ENCODE measurements at regions not wholly inside any gene's neighbourhood (a gene's known extent, or its start where the extent isn't known, plus 50 kb on each side); places are given as distances from the start of the nearest gene placed in this dataset.
"Not testable (repeated sequence)": the region's sequence is repeated elsewhere in the genome, so short reads cannot be mapped to it uniquely, and the experiment has no call there.

- H3K27ac ChIP-seq, result no peak overlapping the region
- no peak for ATAC-seq (ENCODE audit: insufficient number of reproducible peaks, low FRiP score, low read depth)
These were observed 601.9 kb downstream of the HTR1B start for GRCh38 chr6:76861403-76861802.

GRCh38 chr6:76856065-76856464 lies 607.2 kb downstream of the HTR1B start:
- ATAC-seq (ENCODE audit: insufficient number of reproducible peaks, low FRiP score, low read depth), result no peak
- peaks cover 3 to 24% of the 10 kb centered on the region in 2 donors for H3K4me1 ChIP-seq (ENCODE audit: control insufficient read depth in 1 of 2, low read depth in 2 of 2)
- no peak overlapping the region for H3K27ac ChIP-seq
- H3K4me3 ChIP-seq, result no peak overlapping the region
- H3K27me3 ChIP-seq (replicated peaks; ENCODE audit: insufficient read depth), result no peaks in the 10 kb centered on the region
- DNase-seq (ENCODE audit: low spot score), result no peak
- H3K9me3 ChIP-seq, result no peaks in the 10 kb centered on the region
- TF ChIP-seq CTCF (IDR thresholded peaks at IDR 0.05), result no peak
- H3K36me3 ChIP-seq, result no peaks in the 10 kb centered on the region

More at GRCh38 chr6:76861403-76861802, 601.9 kb downstream of the HTR1B start:
- no peak overlapping the region for H3K4me3 ChIP-seq
- DNase-seq (ENCODE audit: low spot score), result no peak
- H3K36me3 ChIP-seq, result no peaks in the 10 kb centered on the region
- H3K27me3 ChIP-seq (replicated peaks; ENCODE audit: insufficient read depth), result no peaks in the 10 kb centered on the region
- no peak for TF ChIP-seq CTCF (IDR thresholded peaks at IDR 0.05)
- no peaks in the 10 kb centered on the region for H3K9me3 ChIP-seq
- H3K4me1 ChIP-seq (ENCODE audit: control insufficient read depth in 1 of 2, low read depth in 2 of 2), result peaks cover 6 to 46% of the 10 kb centered on the region in 2 donors

GRCh38 chr6:76852776-76853175 lies 610.5 kb downstream of the HTR1B start:
- TF ChIP-seq CTCF (IDR thresholded peaks at IDR 0.05), result no peak
- H3K4me1 ChIP-seq (ENCODE audit: control insufficient read depth in 1 of 2, low read depth in 2 of 2), result peaks cover 0 to 23% of the 10 kb centered on the region in 2 donors
- DNase-seq (ENCODE audit: low spot score), result no peak
- H3K27me3 ChIP-seq (replicated peaks; ENCODE audit: insufficient read depth), result no peaks in the 10 kb centered on the region
- no peak for ATAC-seq (ENCODE audit: insufficient number of reproducible peaks, low FRiP score, low read depth)
- H3K4me3 ChIP-seq, result no peak overlapping the region
- no peak overlapping the region for H3K27ac ChIP-seq
- no peaks in the 10 kb centered on the region for H3K36me3 ChIP-seq
- no peaks in the 10 kb centered on the region for H3K9me3 ChIP-seq

GRCh38 chr6:76849274-76849970 lies 613.9 kb downstream of the HTR1B start:
- H3K27me3 ChIP-seq (replicated peaks; ENCODE audit: insufficient read depth); H3K9me3 ChIP-seq; H3K4me1 ChIP-seq (ENCODE audit: control insufficient read depth in 1 of 2, low read depth in 2 of 2); H3K4me3 ChIP-seq; ATAC-seq (ENCODE audit: insufficient number of reproducible peaks, low FRiP score, low read depth); H3K36me3 ChIP-seq; H3K27ac ChIP-seq; DNase-seq (ENCODE audit: low spot score): not testable (repeated sequence)

DNA sequence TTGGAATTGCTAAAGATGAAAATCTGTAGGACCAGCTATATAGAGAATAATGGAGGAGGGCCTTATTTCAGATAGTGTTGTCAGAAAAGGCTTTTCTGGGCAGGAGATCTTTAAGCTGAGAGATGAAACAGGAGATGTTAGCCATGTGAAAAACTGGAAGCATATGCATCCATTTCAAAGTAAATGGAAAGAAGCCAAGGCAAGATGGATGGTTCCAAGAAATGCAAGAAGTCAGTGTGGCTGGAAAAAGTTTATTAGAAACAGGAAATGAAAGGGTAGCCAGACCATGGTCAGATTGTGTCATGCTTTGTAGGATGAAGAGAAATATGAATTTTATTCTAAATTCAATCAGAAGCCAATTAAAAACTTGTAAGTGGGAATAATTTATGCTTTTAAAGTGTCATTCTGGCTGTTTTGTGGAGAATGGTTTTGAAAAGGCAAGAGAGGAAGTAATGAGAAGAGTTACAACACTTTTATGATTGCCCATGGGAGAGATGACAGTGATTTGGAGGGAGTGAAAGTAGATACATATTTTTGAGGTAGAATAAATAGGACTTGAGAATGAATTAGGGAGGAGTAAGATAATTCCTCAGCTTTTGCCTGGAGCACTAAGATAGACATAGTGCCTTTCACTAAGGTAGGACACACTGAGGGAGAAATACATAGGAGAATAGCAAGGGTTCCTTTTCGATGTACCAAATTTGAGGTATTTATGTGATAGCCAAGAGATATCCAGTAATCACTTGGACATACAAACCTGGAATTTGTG lies 620.1 kb downstream of the HTR1B start:
- H3K4me1 ChIP-seq (ENCODE audit: control insufficient read depth in 1 of 2, low read depth in 2 of 2), result peaks cover 0 to 13% of the 10 kb centered on the region in 2 donors
- no peak overlapping the region for H3K4me3 ChIP-seq
- TF ChIP-seq CTCF (IDR thresholded peaks at IDR 0.05), result no peak
- DNase-seq (ENCODE audit: low spot score), result no peak
- H3K27ac ChIP-seq, result no peak overlapping the region
- no peaks in the 10 kb centered on the region for H3K9me3 ChIP-seq
- H3K36me3 ChIP-seq, result no peaks in the 10 kb centered on the region
- H3K27me3 ChIP-seq (replicated peaks; ENCODE audit: insufficient read depth), result no peaks in the 10 kb centered on the region
- ATAC-seq (ENCODE audit: insufficient number of reproducible peaks, low FRiP score, low read depth), result no peak

Measured in thoracic aorta (tissue), 2 donors.